ENCODE measurements at regions not wholly inside any gene's neighbourhood (a gene's known extent, or its start where the extent isn't known, plus 50 kb on each side); places are given as distances from the start of the nearest gene placed in this dataset.

DNA sequence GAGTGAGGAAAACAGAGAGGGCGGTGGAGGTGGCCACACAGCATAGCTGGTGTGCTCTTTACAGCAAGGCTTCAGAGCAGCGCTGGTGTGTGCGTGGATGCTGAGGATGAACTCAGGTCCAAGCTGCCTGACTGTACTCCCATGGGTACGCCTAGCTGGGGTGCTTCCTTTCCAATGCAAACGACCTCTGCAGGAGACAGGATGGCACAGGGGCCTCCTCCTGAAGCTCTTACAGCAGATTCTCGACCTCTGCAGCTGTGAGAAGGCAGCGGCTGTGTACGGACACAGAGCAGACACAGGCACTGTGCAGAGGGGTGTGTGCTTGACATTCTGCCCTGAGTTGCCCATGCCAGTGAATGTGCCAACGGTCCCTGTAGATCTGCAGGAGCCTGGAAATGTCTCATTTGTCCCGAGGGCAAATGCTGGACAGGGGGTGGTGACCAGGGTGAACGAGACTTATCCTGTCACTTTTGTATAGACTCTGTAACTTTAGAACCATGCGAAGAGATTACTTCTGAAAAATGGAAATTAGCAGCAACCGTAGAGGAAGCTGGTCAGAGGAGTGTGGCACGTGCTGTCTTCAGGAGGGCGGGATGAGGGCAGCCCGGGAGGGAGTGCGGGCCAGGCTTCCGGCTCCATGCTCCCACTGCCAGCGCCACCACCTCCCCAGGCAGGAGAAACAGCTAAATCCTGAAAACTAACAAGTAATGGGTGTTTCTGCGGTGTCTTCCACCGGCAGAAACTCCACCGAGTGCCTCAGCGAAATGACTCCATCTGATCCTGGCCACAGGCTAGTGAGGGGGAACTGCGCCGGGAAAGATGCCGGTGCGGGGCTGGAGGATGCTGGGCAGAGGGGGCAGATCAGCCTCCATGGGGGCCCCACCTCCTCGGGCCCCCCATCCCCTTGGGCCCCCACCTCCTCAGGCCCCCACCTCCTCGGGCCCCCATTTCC is 120.9 kb upstream of the RPS6KA2 start:
- DNase-seq, result no peak

DNA sequence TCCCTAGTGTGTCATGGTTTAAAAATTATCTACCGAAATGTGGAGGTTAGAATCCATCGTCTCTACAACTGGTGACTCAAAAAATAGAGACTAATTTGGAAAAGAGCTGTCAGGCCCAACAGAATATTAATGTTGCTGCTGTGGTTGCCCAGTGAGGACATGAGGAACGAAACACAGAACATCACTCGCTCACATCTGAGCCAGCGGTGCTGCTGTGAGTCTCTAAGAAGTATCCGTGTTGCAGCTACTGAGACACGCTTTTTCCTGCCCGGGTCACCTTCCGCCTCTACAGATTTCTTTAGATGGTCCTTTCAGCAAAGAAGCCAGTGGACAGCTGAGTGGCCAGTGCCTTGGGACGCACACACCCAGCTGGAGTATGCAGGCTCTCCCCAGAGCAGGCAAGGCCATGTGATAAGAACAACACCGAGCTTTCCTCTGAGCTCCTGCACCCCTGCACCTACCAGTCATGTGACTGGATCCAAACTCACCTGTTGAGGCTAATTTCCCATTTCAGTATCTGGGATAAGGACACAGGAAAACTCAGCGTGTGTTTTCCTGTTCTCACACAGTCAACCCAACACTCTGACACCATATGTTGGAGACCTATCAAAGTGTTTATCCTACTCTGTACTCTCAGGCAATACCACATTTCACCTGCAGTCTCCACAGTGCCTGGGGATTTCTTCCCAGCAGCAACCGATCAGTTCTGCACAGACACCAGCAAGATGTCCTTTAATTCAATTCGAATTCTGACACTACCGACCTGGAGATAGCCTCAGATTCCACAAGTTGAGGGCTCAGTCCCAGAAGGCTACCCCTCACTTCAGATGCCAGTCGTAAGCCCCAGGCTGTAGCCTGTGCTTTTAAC is 119.0 kb upstream of the RPS6KA2 start:
- no peak for DNase-seq

DNA sequence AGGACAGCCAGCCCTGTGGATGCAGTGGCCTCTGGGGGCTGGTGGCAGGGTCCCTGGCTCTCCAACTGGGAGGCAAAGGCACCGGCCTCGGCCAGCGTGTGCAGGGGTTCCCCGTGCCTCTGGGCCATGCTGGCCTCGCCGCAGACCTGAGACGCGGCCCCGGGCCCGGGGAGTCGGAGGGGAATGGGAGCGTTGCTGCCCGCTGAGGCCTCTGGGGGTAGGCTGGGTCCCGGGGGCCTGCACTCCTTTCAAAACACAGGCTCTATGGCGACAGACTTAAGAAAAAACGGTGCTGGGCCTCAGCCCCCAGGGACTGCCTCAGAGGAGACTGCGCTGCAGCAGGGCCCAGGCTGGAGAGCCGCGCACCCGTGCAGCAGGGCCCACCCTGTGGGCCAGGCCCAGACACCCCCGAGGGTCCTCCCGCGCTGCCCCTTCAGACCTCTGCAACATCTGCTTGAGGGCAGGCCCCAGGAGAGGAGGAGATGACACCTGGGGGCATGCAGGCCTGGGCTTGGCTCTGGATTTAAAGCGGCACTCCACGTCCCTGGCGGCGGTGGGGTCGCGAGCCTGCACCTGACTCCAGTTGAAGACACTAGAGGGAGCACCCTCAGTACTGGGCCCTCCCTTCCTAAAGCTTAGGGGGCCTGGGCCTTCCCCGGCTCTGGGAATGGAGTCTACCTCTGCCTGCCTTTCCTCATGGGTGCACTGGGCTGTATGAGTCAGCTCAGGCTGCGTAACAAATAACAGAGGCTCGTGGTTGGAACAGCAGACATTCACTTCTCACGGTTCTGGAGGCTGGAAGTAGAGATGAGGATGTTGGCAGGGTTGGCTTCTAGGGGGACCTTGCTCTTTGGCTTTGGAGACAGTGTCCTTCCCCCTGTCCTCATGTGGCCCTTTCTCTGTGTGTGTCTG is 117.4 kb upstream of the RPS6KA2 start:
- no peak for DNase-seq

DNA sequence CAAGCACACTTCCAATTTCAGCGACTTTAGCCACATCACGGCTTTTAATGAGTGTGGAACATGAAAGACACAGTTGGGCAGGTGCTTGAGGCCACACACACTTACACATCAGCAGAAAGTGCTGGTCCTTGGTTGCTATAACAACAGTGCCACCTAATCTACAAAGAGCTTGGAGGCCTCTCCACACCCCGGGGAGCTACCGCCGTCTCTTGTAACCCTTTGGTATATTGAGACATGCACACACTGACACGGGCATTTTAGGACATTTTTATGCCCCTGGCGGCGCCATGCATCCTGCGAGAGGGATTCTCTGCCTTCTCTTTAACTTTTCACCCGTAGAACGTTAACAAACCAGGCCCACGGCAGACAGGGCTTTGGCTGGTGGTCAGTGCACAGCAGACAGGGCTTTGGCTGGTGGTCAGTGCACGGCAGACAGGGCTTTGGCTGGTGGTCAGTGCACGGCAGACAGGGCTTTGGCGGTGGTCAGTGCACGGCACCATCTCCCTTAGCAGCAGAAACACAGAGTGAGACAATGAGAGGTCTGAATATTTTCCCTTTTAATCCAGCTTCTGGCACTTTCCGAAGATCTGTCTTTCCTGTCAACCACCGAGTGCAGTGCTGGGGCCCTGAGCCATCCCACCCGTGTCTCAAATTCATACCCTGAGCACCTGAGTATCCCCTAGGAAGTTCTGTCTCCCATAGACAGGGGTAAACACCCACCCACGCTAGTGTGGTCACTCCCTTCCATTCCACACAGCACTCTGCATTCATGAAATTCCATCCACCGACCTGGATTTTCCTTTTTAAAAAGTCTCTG is 116.6 kb upstream of the RPS6KA2 start:
- DNase-seq, result no peak

DNA sequence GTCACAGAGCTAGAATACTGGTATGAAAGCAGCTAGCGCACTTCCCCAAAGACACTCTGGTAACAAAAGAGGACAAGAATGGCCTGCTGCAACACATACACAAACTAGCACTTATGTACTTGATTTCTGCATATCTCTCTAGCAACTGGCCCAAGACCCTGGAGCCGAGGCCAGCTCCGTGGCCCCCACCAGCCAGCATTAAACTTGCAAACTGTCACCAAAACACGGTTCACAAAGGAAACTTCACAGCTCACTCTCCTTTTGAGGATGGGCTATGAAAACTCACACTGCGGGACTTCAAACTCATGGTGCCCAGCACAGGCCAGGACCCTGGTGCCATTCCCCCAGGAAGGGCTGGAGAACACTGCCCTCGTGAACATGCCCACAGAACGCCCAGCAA is 115.9 kb upstream of the RPS6KA2 start:
- no peak for DNase-seq

DNA sequence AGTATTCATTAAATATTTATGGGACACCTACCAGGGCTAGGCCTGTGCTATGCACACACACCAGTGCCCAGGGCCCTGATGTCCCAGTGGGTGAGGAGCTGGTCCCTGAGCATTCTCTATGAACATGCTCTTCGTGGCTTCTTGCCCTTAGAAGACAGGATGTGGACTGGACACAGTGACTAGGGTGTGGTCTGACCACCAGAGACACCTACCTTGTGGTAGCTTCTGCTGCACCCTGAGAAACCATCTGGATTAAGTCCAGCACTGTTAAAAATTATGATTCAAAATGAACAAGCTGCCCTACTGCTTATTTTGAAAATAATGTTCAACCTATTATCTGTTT is 112.9 kb upstream of the RPS6KA2 start:
- DNase-seq, result no peak

DNA sequence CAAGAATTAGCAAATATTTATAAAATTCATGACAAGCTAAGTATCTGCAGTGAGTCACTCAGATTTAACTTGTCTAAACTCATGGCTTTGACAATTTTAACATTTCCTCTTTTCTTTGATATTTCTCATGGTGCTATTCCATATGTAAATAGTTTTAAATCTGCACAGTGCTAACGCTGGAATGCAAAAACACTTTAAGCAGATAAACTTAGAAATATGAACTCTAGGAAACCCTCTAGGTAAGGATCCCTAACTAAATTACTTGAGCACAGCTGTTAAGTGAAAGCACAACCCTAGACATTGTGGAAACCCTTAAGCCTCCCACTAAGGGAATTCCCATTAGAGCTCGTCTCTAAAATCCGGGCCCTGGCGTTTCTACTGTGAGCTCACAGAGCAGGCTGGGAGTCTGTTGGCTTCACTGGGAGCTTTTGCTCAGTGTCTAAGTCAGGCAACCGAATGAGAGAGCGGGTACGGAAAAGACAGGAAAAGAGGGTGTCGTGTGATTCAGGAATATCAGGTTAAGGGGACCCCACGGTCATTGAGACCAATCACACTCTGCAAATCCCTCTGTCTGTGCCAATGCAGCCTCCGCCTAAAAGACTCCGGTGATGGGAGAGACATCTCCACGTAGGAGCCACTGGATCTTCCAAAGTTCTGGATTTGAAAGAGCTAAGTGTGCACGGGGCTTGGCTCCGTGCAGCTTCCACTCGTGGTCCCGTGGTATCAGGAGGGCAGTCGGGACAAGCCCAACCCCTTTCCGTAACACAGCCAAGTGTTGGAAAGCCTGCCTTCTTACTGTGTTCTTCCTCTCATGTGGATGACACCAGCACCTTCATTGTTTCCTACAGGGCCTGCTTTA is 112.3 kb upstream of the RPS6KA2 start:
- DNase-seq, result no peak

DNA sequence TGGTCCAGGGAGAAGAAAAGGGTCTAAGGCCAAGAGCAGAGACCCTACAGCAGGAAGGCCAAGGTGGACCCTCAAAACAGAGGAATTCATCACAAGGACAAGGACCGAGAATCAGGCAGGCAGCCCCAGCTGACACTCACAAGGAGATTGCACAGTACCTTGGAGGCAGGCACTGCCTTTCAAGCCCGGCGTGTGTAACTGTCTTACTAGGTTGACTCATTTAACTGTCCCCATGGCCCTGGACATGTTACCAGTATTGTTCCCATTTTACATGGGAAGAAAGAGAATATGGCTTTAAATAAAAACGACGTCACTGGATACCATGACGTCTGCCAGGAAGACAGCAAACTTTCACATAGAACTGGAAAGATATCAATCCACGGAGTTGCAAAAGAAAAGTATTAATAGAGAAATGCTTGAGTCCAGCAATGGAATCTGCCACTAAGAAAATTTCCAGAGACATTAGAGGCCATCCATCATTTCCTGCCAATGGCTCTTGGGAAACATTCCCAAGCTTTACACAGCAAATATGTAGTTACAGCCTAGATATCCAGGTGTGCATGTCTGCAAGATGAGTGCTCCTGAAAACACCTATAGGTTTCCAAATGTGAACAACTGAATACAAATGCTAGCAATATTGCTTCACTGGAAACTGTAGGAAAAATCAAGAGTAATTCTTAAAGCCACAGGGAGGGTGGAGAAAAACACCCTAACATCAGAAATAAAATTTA is 111.5 kb upstream of the RPS6KA2 start:
- DNase-seq, result no peak

DNA sequence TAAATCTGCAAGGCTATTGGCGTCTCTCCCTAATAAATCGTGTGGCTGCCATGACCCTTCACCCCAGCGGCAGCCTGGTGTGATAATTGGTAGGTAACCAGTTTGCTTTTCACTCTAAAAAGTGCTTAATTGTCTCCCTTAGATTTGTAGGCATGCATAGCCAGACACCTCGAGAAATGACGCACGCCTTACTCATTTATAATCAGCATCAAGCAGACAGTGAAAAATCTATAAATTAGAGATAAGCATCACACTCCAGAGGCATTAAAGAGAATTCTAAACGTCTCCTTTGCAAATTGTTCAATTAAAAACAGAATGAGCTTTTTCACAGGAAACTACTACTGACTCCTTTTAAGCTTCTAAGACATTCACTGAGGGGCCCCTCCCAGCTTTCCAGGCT is 110.2 kb upstream of the RPS6KA2 start:
- DNase-seq, result no peak

DNA sequence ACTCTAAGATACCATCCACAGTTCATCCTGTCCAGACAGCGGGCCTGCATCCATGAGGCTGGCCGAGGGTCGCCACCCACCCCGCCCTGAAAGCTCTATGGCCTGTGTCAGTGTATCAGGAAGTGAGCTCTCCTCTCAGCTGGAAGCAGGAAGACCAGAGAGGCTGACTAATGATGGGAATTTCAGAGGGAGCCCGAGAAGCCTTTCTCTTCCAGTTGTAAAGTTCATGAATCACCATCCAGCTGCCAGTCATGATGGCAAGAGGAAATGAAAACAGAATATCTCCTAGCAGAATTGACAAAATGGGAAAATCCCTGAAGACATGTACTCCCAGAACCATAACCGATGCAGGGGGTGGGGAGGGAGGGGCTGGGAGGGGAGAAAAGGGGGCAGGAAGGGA is 109.6 kb upstream of the RPS6KA2 start:
- DNase-seq, result no peak

DNA sequence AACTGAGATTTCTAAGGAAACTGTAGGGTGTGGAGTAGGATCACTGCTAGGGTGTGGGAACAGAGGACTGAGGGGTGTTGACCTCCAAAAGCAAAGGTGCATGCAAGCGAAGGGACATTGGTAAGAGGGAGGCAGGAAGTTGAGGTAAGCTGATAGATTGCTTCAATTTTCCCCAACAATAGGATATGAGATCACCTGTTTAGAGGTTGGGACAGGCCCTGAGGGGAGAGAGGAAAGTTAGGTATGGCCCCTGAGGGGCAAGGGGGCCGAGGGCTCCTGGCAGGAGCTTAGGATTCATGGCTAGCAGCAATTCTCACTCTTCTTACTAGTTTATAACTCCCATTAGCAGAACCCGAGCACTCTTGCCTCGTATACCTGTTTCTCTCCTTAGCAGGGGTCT is 106.8 kb upstream of the RPS6KA2 start:
- no peak for DNase-seq

DNA sequence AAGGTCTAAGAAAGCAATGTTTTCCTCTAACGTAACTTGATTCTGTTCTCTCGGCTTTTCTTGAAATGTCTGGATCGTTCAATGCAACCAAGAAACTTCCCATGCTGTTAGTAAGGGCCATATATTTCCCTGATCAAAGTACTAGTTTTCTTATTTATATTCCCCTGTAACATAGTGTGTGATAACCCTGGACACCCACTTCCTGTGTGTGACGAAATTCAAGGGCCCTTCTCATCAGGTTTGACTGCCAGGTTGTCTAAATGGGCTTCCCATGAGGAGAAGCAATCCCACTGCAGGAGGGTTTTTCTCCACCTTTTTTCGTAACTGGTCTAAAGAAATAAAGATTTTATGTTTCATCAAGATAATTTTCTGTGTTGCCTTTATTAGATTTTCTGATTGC is 102.6 kb upstream of the RPS6KA2 start:
- DNase-seq, result no peak

DNA sequence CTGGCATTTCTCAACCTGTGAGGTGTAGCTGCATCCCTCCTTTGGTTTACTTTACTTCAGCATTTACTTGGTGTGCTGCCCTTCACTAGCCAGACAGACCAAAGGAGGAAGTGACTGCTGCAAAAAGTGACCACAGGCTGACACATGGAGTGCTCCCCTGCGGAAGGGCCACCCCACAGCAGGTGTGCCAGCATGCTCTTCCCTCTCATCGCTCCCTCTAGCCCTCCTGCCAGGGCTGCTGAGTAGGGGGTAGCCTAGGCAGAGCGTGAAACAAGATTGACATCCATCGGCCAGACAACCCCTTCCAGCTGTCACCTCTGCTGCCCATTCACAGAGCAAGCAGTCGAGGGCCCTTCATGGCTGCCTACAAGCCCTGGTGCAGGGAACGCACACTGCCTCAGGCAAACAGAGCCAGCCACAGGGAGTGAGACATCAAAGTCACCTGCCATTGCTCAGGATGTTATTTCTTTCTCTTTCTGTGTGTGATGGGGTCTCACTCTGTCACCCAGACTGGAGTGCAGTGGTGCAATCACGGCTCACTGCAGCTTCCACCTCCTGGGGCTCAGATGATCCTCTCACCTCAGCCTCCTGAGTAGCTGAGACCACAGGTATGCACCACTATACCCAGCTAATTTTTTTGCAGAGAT is 102.0 kb upstream of the RPS6KA2 start:
- DNase-seq, result no peak

DNA sequence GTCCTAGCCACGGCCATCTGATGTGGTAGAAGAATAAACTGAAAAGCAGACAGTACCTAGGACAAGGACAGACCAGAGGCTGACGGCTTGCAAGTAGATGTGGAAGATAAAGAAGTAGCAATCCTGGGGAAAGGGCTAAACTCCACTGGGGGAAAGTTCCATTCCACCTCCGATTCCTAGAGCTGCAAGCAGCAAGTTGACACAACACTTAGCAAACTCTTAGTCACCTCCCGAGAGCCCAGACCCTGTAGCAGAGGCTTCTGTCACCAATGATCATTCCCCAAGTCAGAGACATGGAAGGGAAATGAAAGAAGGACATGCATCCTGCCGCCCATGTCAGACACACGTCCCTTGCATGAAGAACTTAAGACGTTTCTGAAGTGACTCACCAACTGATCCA is 99.2 kb upstream of the RPS6KA2 start:
- DNase-seq, result no peak

DNA sequence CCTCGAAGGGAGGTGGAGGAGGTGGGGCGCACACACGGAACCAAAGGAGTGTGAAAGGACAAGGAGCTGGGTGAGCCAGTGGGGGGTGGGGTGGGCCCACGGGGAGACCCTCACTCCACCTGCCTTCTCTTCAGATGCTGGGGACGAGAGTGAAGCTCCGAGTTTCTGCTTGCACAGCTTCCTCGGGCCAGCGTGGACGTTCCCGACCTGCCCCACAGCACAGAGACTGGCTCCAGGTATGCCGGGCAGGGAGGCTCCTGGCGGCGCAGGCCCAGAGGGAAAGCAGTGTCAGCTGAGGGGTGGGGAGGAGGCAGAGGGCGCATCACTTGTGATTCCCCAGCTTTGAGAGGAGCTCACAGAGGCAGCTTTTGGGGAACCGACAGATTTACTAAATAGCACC is 98.5 kb upstream of the RPS6KA2 start:
- no peak for DNase-seq

DNA sequence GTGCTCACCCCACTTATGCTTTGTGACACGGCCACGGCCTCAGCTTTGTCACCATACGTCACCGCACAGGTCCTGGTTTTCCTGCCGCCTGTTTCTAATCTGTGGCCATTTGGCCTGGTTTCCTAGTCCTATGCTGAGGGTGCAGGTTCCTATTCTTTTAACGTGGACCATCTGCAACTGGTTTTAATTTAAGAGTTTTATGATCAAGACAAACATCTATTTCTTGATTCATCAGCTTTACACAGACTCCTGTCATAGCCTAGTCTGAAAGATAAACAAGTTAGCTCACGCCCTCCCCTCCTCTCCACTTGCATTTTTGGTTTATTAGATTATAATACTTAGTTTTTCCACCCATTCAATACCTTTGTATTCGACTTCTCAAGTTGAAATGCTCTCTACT is 97.5 kb upstream of the RPS6KA2 start:
- no peak for DNase-seq

DNA sequence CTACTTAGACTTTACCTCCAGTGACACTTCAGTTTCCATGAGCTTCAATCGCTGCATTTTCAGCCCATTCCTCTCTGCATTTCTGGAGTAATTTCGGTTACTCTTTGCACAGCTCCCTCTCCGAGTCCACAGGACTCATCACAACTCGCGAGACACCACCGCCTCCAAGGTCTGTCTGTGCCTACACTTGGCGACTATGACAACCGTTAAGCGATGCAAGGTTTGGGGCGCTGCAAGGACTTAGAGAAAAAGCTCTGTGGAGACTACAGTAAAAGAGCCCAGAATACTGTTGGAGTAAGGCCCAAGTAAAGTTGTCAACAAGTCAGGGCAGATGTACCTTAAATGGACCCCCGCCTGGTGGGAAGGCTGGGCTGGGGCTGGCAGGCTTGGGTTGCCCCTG is 95.7 kb upstream of the RPS6KA2 start:
- DNase-seq, result no peak

DNA sequence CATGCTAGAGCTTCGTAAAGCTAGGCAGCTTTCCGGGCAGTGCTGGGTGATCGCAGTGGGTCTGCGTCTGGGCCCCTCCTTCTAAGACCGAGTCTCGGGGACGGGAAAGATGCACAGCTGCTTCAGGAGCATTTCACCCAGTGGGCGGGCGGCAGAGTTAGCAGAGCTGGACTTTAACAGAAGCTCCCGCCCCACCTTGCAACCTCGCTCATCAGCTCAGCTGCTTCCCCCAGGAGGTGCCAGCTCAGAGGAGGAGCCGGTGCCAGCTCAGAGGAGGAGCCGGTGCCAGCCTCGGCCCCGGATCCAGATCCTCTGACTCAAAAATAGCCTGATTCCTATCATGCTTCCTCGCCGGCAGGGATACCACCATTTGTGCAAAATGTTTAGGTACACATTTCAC is 94.5 kb upstream of the RPS6KA2 start:
- no peak for DNase-seq

DNA sequence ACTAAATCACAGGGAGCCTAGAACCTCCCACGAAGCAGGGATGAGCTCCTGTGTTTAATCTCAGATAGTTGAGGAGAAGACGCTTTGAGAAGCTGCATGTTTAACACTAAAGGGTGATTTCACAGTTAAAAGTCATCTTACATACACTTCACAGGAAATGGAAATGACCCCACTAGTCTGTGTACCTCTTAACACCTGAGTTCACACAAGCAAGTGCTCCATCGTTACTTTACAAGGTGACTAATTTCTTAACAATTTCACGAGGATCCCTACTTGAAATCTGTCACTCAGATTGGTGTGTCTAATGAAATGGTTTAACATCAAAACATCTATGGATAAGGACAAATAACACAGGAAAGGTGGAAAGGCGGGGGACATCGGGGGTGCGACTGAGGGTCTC is 93.8 kb upstream of the RPS6KA2 start:
- no peak for DNase-seq

DNA sequence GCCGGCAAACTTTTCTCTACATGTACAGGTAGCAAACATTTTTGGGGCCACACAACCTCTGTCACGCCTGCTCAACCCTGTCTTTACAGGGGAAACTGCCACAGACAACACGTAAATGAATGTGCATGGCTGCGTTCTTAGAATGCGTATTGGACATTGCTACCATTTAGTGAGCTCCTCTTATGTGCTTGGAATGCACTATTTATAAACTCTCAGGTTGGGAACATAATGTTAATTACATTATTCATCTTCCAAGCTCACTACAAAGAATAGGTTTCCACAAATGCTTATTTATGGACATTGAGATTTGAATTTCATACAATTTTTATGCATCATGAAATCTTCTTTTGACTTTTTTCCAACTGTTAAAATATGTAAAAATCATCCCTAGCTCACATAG is 92.0 kb upstream of the RPS6KA2 start:
- DNase-seq, result no peak

All from NCI-H1436 (cell line).